Adrenal gland (tissue), 9 donors: ENCODE measurements at regions not wholly inside any gene's neighbourhood (a gene's known extent, or its start where the extent isn't known, plus 50 kb on each side); places are given as distances from the start of the nearest gene placed in this dataset.

Experiments used
- DNase-seq, 7 donors: peaks; one replicate each; pipeline ENCODE4 v3.0.0-alpha.2; 2019 to 2020
- H3K27ac ChIP-seq, 5 donors: fragments of 200-600 bp; sonication (generic) in 4 of 5; 1 replicate in 3 of 5; 2 replicates in 2 of 5; pipeline versions ENCODE4 v1.5.1 to v1.8.0; 2016 to 2020; ENCODE audit warnings: mild to moderate bottlenecking in 1 of 5
- H3K27me3 ChIP-seq: fragments of 200-600 bp; 2 replicates; pipeline ENCODE4 v1.8.0; 2021
- H3K36me3 ChIP-seq, 2 donors: fragments of 200-600 bp; replicated peaks in 1 of 2; 1 replicate in 1 of 2; 2 replicates in 1 of 2; pipeline versions ENCODE4 v1.5.1 to v1.8.0; 2018 to 2022
- H3K4me1 ChIP-seq, 2 donors: fragments of 200-600 bp; replicated peaks in 1 of 2; 1 replicate in 1 of 2; 2 replicates in 1 of 2; pipeline versions ENCODE4 v1.5.1 to v1.8.0; 2018 to 2021
- H3K4me3 ChIP-seq, 4 donors: fragments of 200-600 bp; sonication (generic) in 3 of 4; one replicate each; pipeline ENCODE4 v1.5.1; 2016 to 2018
- H3K9me3 ChIP-seq, 3 donors: fragments of 200-600 bp; sonication (generic) in 1 of 3; replicated peaks in 1 of 3; 1 replicate in 2 of 3; 2 replicates in 1 of 3; pipeline versions ENCODE4 v1.5.1 to v1.8.0; 2016 to 2021
- CTCF ChIP-seq, 6 experiments: fragments of 450-650 bp in 4 of 6; fragments of 200-600 bp in 2 of 6; sonication (generic) in 1 of 6; IDR thresholded peaks; 1 replicate in 5 of 6; 2 replicates in 1 of 6; pipeline versions ENCODE4 v1.5.1 to v1.8.0; 2016 to 2021; ENCODE audit warnings: antibody characterized with exemption in 6 of 6, mild to moderate bottlenecking in 2 of 6, moderate library complexity in 1 of 6
- POLR2A ChIP-seq, 2 donors: fragments of 450-650 bp; IDR thresholded peaks; one replicate each; pipeline ENCODE4 v1.6.1; 2017; ENCODE audit warnings: antibody characterized with exemption in 2 of 2, mild to moderate bottlenecking in 2 of 2, moderate library complexity in 1 of 2
- WGBS, 4 donors: extraction: QIAGEN DNeasy Blood & Tissue Kit in 2 of 4; methylation state at CpG; one replicate each; pipeline versions ENCODE4 v1.1.5 to v1.1.7; 2013 to 2017; 5-methylcytosine and 5-hydroxymethylcytosine counted together
- intact Hi-C, 2 donors: fragments of 100-400 bp; cut with DNase I; formaldehyde crosslinking; loops; one replicate each; pipeline versions ENCODE4 v1.14.1 to v1.15.0; 2022 to 2023
- donor health status: healthy with polysubstance abuse.
- donor health status: Bipolar disorder and iron deficiency.
- donor health status: DM: yes; HTN: yes; CAD: no.
- donor health status: DM: no; HTN: no; CAD: no.
- donor health status: DM: no; HTN: no; CAD: no.

- H3K4me3 ChIP-seq: no peak overlapping the region
- no peak for DNase-seq
- intact Hi-C loops: no loop called here
- no peaks in the 10 kb centered on the region for H3K36me3 ChIP-seq
- no peaks in the 10 kb centered on the region for H3K27me3 ChIP-seq
- TF ChIP-seq POLR2A (IDR thresholded peaks at IDR 0.05) (no peak), CTCF (IDR thresholded peaks at IDR 0.05) (no peak)
- no peaks in the 10 kb centered on the region for H3K4me1 ChIP-seq
- H3K9me3 ChIP-seq: no peaks in the 10 kb centered on the region
- H3K27ac ChIP-seq: no peak overlapping the region
These were observed 1207.0 kb downstream of the XPNPEP1 start for GRCh38 chr10:108716352-108716751.

GRCh38 chr10:108709927-108710722, 1213.2 kb downstream of the XPNPEP1 start:
- Histone ChIP-seq H3K27me3 (no peaks in the 10 kb centered on the region), H3K4me3 (no peak overlapping the region), H3K27ac (no peak overlapping the region), H3K36me3 (no peaks in the 10 kb centered on the region), H3K9me3 (no peaks in the 10 kb centered on the region), H3K4me1 (no peaks in the 10 kb centered on the region)
- no peak for TF ChIP-seq POLR2A (IDR thresholded peaks at IDR 0.05)
- no peak for TF ChIP-seq CTCF (IDR thresholded peaks at IDR 0.05)
- DNase-seq: no peak
- 62 to 75% (median 69%) methylated on average over 5 of the region's 5 CpGs for WGBS, 4 donors
- intact Hi-C loops: no loop called here

GRCh38 chr10:108708363-108708762, 1214.9 kb downstream of the XPNPEP1 start:
- TF ChIP-seq CTCF (IDR thresholded peaks at IDR 0.05) (no peak), POLR2A (IDR thresholded peaks at IDR 0.05) (no peak)
- intact Hi-C loops: no loop called here
- Histone ChIP-seq H3K27ac (no peak overlapping the region), H3K36me3 (no peaks in the 10 kb centered on the region), H3K27me3 (no peaks in the 10 kb centered on the region), H3K4me3 (no peak overlapping the region), H3K9me3 (no peaks in the 10 kb centered on the region), H3K4me1 (no peaks in the 10 kb centered on the region)
- DNase-seq: no peak
- WGBS, 4 donors: 70 to 79% (median 73%) methylated on average over 4 of the region's 4 CpGs

- intact Hi-C loops: no loop called here
- TF ChIP-seq CTCF (IDR thresholded peaks at IDR 0.05): no peak
- no peak for TF ChIP-seq POLR2A (IDR thresholded peaks at IDR 0.05)
- WGBS, 4 donors: 79 to 84% (median 82%) methylated on average over 4 of the region's 4 CpGs
- Histone ChIP-seq H3K27me3 (no peaks in the 10 kb centered on the region), H3K36me3 (no peaks in the 10 kb centered on the region), H3K4me3 (no peak overlapping the region), H3K27ac (no peak overlapping the region), H3K4me1 (no peaks in the 10 kb centered on the region), H3K9me3 (no peaks in the 10 kb centered on the region)
- no peak for DNase-seq
These were observed 1226.4 kb downstream of the XPNPEP1 start for GRCh38 chr10:108696792-108697477.
